ENCODE measurements at regions not wholly inside any gene's neighbourhood (a gene's known extent, or its start where the extent isn't known, plus 50 kb on each side); places are given as distances from the start of the nearest gene placed in this dataset.

GRCh38 chr10:4062751-4063150, 277.7 kb upstream of the KLF6 start:
- DNase-seq: no peak

DNA sequence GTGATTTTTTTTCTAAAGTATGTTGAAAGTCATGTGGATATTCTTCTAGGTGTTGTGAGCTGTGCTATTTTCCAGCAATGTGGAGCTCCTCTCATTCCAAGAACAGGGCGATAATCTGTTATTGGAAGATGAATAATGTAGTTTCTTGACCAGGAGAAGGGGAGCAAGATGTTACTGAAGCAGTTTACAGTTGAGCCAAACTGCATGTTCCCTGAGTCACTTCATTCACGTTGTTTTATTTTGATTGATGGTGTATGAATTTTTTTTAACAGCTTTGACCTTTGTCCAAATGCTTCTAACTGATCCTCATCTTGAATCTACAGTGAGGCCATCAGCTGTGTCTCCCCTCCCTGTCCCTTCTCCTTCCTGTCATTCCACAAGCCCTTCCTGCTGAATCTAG, 277.1 kb upstream of the KLF6 start:
- DNase-seq: no peak

GRCh38 chr10:4061441-4061951, 276.5 kb upstream of the KLF6 start:
- no peak for DNase-seq

GRCh38 chr10:4059471-4060138, 274.6 kb upstream of the KLF6 start:
- DNase-seq: no peak

- DNase-seq: no peak
These were observed 273.6 kb upstream of the KLF6 start for GRCh38 chr10:4058514-4059029.

DNA sequence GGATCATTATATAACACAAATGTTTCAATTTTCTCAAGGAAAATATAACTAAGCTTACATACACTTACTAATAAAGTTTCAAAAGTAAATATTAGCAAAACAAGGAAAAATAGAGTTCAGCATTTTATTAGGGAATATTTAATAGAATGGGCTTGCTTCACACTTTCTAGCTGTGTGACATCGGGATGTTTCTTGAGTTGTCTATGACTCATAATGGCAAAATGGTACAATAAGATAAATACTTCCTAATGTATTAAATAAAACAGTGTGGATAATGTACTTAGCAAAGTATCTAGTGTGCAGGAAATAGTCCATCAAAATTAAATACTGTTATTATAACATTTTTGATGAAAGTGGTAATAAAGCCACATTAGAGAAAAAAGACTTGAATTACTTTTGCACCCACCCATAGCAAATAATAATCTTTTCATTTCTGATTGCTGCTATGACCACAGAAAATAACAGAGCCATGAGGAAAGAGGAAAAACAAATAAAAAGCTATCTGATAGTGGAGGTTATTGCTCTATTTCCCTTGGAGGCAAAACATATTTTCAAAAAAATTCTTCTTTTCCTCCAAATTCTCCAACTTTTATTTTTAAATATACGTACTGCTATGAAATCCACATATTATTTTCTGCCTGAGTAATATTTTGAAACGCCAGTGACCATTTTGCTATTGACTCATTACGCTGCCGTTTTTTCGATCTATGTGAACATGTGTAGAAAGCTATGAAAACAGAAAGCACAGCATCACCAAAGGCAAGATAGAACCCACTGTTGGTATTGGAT, 272.9 kb upstream of the KLF6 start:
- no peak for DNase-seq

DNA sequence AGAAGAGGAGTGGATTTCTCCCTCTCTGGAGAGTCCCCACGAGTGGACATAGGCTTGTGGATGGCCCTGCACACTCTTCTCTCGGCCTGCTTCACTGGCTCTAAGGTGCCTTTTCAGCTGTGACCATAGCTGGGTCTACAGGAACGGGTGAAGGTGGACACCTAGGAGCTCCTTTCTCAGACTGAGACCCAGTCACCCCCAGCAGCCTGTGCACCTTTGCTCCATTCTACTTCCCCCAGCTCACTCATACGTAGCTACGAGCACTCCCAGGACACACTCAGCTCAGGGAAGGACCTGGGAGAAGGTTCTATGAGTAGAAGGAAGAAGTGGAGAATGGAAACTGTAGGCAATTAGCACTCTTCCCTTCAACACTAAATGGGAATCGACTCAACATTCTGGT, 272.0 kb upstream of the KLF6 start:
- no peak for DNase-seq

DNA sequence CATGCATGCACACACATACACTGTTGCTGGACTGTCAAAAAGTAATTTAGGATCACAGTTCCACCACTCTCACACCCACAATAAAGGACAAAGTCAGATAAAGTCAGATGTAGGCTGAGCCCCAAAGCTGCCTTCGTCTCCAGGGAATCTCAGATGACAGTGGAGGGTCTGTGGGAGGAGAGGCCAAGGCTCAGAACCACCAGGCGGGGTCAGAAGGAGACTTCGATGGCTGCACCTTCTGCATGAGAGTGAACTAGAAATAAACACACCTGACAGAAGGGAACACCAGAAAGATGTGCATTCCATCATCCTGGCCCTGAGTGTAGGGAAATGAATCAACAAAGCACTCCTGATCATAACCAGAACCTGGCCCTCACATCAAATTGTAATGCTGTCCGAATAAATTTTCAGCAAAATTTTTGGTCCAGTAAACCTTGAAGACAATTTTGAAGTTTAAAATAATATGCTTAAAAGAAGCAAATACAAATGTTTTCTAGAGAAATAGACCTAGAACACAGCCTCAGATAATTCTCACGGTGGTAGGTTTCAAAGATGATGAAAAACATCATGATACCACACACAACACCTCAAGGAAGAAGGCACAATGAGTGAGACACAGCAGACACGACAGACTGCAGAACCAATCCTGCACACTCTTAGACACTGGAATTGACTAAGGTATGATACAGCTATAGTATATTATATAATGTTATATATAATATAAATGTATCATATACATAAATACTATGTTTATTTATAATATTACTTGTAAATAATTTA, 269.8 kb upstream of the KLF6 start:
- DNase-seq: no peak

DNA sequence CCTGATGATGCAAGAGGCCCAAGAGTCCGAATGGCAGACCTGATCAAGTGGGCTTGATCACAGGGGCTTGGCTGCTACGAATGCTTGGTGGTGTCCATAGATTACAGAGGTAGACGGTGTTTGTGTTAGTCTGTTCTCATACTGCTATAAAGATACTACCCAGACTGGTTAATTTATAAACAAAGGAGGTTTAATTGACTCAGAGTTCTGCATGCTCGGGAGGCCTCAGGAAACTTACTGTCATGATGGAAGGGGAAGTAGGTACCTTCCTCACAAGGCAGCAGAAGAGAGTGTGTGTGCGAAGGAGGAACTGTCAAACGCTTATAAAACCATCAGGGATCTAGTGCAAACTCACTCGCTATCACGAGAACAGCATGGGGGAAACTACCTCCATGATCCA, 268.9 kb upstream of the KLF6 start:
- no peak for DNase-seq

DNA sequence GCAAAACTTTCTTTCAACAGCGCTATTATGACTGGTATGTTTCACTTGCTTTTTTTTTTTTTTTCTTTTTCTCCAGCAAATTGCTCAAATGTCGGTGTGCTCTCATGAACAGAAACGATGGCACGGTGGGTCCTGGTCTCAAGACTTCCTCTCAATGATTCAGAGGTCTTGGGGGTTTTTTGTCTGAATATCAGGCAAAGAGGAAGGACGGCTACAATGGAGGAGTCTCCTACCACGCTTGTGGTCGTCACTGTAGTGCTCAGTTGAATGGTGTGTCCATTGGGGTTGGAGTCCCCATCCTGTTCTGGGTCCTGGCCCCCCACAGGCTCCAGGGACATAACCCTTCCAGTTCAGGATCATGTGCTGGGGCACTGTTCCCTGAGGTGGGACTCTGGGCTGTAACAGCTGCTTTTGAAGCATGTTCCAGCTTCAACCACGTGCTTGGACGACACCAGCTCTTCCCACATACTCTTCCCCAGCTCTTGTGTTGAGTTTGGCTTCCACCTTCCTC, 266.7 kb upstream of the KLF6 start:
- DNase-seq: no peak

DNA sequence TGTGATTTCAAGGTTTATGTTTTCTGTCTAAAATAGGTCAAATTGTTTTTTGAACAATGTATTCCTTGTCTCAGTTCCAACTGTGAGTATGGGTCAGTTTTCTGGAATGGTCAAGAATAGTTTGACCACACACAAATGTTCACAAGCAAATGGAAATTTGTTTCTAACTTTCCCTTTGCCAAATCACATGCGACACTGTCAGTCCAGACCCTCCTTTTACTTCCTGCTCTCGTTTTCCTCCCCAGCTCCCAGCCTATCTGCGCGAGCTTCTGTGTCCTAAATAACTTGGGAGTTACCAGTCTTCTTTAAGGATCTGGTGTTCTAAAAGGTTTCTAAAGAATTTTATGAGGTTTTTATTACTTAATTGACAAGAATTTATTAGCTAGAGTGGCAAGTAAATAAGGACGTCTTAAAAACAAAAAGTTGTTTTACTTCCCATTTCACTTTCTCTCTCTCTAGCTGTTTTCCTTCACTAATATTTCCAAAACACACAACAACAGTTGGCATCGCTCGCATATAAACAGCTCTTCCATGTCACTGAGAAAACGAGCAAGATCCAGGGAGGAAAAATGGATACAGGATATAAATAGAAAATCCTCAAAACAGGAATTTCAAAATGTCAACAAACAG, 266.1 kb upstream of the KLF6 start:
- no peak for DNase-seq

GRCh38 chr10:4050061-4050460, 265.1 kb upstream of the KLF6 start:
- no peak for DNase-seq

DNA sequence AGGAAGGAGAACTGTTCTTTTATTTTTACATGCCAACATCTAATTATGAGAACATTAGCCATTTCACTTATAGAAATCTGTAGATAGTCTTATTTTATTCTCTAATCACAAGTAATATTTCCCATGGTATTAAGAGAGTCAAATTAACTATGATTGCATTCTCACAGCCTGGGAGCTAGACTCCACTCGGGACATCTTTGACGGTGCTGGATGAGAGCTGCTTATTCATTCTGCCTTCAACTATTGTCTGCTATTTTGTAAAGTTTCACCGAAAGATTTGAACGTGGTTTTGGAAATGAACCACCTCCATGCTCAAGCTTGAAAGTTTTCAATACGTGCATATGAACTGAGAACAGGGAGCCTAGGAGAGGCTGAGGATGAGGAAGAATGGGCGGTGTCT, 264.3 kb upstream of the KLF6 start:
- DNase-seq: no peak

GRCh38 chr10:4048236-4048864, 263.3 kb upstream of the KLF6 start:
- DNase-seq: no peak

- no peak for DNase-seq
These were observed 261.8 kb upstream of the KLF6 start for GRCh38 chr10:4046712-4047354.

- no peak for DNase-seq
These were observed 261.0 kb upstream of the KLF6 start for GRCh38 chr10:4046030-4046429.

DNA sequence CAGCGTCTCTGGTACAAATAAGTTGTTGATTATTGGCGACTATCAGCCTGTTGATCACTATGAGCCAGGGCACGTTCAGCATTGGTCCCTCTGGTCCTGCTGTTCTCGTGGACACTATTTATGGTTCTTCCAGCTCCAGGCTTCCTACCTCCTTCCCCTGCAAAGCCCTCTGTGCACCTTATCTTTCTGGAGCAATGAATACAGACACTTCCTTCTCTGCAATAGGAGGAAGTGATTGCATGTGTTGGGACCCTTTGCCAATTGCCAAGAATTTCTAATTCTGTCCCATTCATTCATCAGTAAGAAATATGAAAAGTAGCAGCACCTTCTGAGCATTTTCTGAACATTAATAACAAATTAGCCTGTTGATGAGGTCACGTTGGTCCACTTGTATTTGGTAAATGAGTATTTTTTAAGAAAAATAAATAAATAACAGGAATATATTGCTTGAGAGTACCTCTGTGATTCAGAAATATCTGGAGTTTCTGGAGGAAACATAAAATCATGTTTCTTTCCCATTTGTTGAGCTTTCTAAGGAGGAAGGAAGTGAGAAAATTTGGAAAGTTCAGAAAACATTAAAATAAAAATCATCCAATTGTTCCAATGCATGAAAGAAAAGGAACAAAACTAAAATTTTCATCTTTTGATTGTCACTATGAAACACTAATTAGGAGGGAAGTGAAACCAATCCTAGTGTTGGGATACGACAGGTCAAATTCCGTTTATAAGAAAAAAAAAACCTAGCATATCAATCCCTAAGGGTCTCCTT, 259.1 kb upstream of the KLF6 start:
- DNase-seq: no peak

GRCh38 chr10:4041635-4042034, 256.6 kb upstream of the KLF6 start:
- no peak for DNase-seq

GRCh38 chr10:4038000-4038399, 253.0 kb upstream of the KLF6 start:
- no peak for DNase-seq

DNA sequence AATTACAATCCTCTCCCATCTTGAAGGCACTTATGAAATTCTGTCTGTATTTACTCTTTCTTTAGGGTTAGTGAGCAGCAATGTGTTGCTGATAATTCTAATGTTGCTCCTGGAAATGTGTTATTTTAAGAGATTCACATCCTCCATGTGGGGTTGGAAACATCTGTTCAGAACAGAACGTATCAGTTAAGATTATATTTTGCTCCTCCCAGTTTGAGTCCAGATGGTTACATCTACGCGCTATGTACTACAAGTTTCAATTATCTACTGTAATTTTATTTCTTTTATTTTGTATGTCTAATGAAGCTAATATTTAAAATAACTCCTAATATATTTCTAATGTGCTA, 250.6 kb upstream of the KLF6 start:
- DNase-seq: no peak
